ENCODE measurements at regions not wholly inside any gene's neighbourhood (a gene's known extent, or its start where the extent isn't known, plus 50 kb on each side); places are given as distances from the start of the nearest gene placed in this dataset.
A peak's percentile ranks its signal among the peaks of the same experiment; 100 is the strongest.

DNA sequence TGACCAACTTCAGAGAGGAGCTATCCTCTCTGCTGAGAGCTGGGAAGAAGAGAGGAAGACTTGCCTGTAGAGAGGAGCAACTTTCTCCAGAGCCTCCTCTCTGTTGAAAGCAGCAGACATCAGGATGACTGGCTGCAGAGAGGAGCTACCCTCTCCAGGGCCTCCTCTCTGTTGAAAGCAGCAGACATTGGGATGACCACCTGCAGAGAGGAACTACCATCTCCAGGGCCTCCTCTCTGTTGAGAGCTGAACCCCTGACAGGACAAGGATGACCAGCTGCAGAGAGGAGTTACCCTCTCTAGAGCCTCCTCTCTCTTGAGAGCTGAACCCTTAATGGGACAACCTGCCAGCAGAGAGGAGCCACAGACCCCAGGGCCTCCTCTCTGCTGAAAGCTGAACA lies 83.0 kb upstream of the GJB5 start:
- H4K20me1 ChIP-seq (ENCODE audit: insufficient read depth) = no peaks in the 10 kb centered on the region
- no peaks in the 10 kb centered on the region for H3K36me3 ChIP-seq (ENCODE audit: control insufficient read depth in 1 of 2, insufficient read depth in 2 of 2, low read length in 2 of 2)
- H2AFZ ChIP-seq (ENCODE audit: low read depth, low read length, poor library complexity, severe bottlenecking) = no peak overlapping the region
- H3K9me3 ChIP-seq (ENCODE audit: control insufficient read depth in 1 of 2, insufficient read depth in 1 of 2, low read depth in 1 of 2, low read length in 2 of 2) = peaks cover 0 to 7% of the 10 kb centered on the region in 2 experiments; a peak in 1 of 4 replicates
- BruUV-seq (replicated peaks) = no TSS peak
- no peak overlapping the region for H3K4me2 ChIP-seq (ENCODE audit: low read length)
- H3K4me3 ChIP-seq (replicated peaks in 1 of 2; ENCODE audit: low read depth in 1 of 2, low read length in 2 of 2) = no peak overlapping the region
- H3K9ac ChIP-seq (ENCODE audit: low read length) = no peak overlapping the region
- ChIA-PET RAD21 (ENCODE audit: low non-redundant PET in 1 of 2, low total read pairs in 2 of 2, uncharacterized antibody in 2 of 2, unreplicated experiment in 2 of 2) (interaction anchor here in 1 of 2 experiments (0.6 kb wide), 1 partner anchor 21 kb away, joined by 5 read pairs; no protein-coding TSS in a partner anchor), POLR2A (no interaction called here), CTCF (no interaction called here)
- no peak for TF ChIP-seq SIN3A (IDR thresholded peaks at IDR 0.05; ENCODE audit: low read depth)
- no peaks in the 10 kb centered on the region for H3K9me2 ChIP-seq (ENCODE audit: insufficient read depth)
- no peaks in the 10 kb centered on the region for H3K27me3 ChIP-seq (ENCODE audit: insufficient read depth, low read length)
- no peak overlapping the region for H3K27ac ChIP-seq (ENCODE audit: low read depth, low read length)
- DNase-seq (ENCODE audit: low read depth, low spot score) (no peak), ATAC-seq (no peak)
- no peaks in the 10 kb centered on the region for H3K79me2 ChIP-seq (ENCODE audit: insufficient read depth, low read length)
- H3K4me1 ChIP-seq (ENCODE audit: control insufficient read depth in 1 of 2, insufficient read depth in 2 of 2, low read length in 2 of 2) = no peaks in the 10 kb centered on the region
- intact Hi-C loops (cut with micrococcal nuclease) = no loop called here

DNA sequence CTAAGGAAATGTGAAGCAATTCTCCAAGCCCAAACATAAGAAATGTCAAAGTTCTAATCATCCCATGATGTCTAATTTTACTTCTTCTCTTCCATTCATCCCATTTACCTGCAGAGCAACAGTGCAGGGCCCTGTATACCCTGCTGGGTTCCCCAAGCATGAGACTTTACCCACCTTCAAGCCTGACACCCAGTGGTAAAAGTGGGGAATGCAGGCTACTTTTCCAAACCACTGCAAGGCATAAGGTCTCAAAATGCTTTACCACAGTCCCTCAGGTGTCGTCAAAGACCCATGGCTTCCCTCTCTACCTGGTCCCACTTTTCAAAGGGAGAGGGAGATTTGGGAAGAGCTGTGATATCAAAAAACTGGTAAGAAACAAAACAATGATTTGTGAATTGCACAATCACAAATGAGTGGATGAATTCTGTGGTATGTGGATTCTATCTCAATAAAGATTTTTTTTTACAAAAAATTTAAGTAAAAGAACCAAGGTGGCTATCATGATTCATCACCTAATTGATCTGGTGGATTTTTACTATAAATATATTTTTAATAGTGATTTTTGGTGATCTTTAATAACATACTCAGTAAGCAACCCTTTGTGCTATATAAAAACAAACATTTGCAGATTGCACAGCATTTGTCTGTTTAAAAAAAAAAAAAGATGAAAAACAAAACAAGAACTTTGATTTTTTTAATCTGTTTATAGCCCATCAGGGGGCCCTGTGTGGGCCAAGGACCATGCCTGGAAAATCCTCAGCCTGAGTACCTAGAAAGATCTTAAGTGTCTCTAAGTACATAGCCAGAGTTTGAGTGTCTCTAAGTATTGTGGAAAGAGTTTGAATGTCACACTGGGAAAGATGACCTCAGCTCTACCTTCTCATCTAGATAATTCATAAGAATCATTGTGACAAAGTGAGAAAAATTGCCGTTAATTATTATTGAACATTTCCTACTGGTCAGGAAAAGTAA lies 73.1 kb upstream of the GJB5 start:
- intact Hi-C loops (cut with micrococcal nuclease) = loop anchor here (5.0 kb wide), 1 partner anchor 61 kb away; no protein-coding TSS in a partner anchor
- Histone ChIP-seq H3K9me2 (ENCODE audit: insufficient read depth) (no peaks in the 10 kb centered on the region), H2AFZ (ENCODE audit: low read depth, low read length, poor library complexity, severe bottlenecking) (no peak overlapping the region), H3K27ac (ENCODE audit: low read depth, low read length) (no peak overlapping the region), H3K36me3 (ENCODE audit: control insufficient read depth in 1 of 2, insufficient read depth in 2 of 2, low read length in 2 of 2) (no peaks in the 10 kb centered on the region), H3K9me3 (ENCODE audit: control insufficient read depth in 1 of 2, insufficient read depth in 1 of 2, low read depth in 1 of 2, low read length in 2 of 2) (no peaks in the 10 kb centered on the region), H4K20me1 (ENCODE audit: insufficient read depth) (no peaks in the 10 kb centered on the region), H3K79me2 (ENCODE audit: insufficient read depth, low read length) (no peaks in the 10 kb centered on the region), H3K4me3 (replicated peaks in 1 of 2; ENCODE audit: low read depth in 1 of 2, low read length in 2 of 2) (no peak overlapping the region), H3K4me2 (ENCODE audit: low read length) (no peak overlapping the region), H3K27me3 (ENCODE audit: insufficient read depth, low read length) (peaks cover 28% of the 10 kb centered on the region), H3K9ac (ENCODE audit: low read length) (no peak overlapping the region), H3K4me1 (ENCODE audit: control insufficient read depth in 1 of 2, insufficient read depth in 2 of 2, low read length in 2 of 2) (no peaks in the 10 kb centered on the region)
- ChIA-PET CTCF (no interaction called here), RAD21 (ENCODE audit: low non-redundant PET in 1 of 2, low total read pairs in 2 of 2, uncharacterized antibody in 2 of 2, unreplicated experiment in 2 of 2) (no interaction called here), POLR2A (no interaction called here)
- no TSS peak for BruUV-seq (replicated peaks)
- ATAC-seq (peak; percentile 99), DNase-seq (ENCODE audit: low read depth, low spot score) (peak; percentile 52)
- TF ChIP-seq, protein P1, sequence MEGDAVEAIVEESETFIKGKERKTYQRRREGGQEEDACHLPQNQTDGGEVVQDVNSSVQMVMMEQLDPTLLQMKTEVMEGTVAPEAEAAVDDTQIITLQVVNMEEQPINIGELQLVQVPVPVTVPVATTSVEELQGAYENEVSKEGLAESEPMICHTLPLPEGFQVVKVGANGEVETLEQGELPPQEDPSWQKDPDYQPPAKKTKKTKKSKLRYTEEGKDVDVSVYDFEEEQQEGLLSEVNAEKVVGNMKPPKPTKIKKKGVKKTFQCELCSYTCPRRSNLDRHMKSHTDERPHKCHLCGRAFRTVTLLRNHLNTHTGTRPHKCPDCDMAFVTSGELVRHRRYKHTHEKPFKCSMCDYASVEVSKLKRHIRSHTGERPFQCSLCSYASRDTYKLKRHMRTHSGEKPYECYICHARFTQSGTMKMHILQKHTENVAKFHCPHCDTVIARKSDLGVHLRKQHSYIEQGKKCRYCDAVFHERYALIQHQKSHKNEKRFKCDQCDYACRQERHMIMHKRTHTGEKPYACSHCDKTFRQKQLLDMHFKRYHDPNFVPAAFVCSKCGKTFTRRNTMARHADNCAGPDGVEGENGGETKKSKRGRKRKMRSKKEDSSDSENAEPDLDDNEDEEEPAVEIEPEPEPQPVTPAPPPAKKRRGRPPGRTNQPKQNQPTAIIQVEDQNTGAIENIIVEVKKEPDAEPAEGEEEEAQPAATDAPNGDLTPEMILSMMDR (IDR thresholded peaks at IDR 0.05 in 2 of 3, conservative IDR thresholded peaks at IDR 0.05 in 1 of 3; ENCODE audit: borderline replicate concordance in 1 of 3, insufficient read depth in 1 of 3, low read depth in 2 of 3, low read length in 2 of 3) = peak; percentile 67 to 91 (median 85); a peak in 5 of 6 replicates
- TF ChIP-seq RAD21 (IDR thresholded peaks at IDR 0.05; ENCODE audit: low read depth) (peak; percentile 68), ZFX (IDR thresholded peaks at IDR 0.05) (no peak)

All from HCT116 (cell line).